ENCODE measurements at regions not wholly inside any gene's neighbourhood (a gene's known extent, or its start where the extent isn't known, plus 50 kb on each side); places are given as distances from the start of the nearest gene placed in this dataset.

GRCh38 chr11:104661901-104662300 lies 236.4 kb downstream of the CASP12 start:
- in situ Hi-C loops (cut with HindIII; ENCODE audit: low sequenced_read_pairs), result no loop called here

- in situ Hi-C loops (cut with HindIII; ENCODE audit: low sequenced_read_pairs), result no loop called here
Observed at GRCh38 chr11:104661471-104661870, 236.8 kb downstream of the CASP12 start.

- in situ Hi-C loops (cut with HindIII; ENCODE audit: low sequenced_read_pairs), result no loop called here
Observed at GRCh38 chr11:104658177-104658576, 240.1 kb downstream of the CASP12 start.

- in situ Hi-C loops (cut with HindIII; ENCODE audit: low sequenced_read_pairs), result no loop called here
Observed at GRCh38 chr11:104657083-104657482, 241.2 kb downstream of the CASP12 start.

- in situ Hi-C loops (cut with HindIII; ENCODE audit: low sequenced_read_pairs), result no loop called here
Observed at GRCh38 chr11:104655066-104655465, 243.2 kb downstream of the CASP12 start.

- in situ Hi-C loops (cut with HindIII; ENCODE audit: low sequenced_read_pairs), result no loop called here
Observed at GRCh38 chr11:104654181-104654813, 244.0 kb downstream of the CASP12 start.

- in situ Hi-C loops (cut with HindIII; ENCODE audit: low sequenced_read_pairs), result no loop called here
Observed at GRCh38 chr11:104653407-104653806, 244.9 kb downstream of the CASP12 start.

GRCh38 chr11:104652996-104653395 lies 245.3 kb downstream of the CASP12 start:
- in situ Hi-C loops (cut with HindIII; ENCODE audit: low sequenced_read_pairs), result no loop called here

- in situ Hi-C loops (cut with HindIII; ENCODE audit: low sequenced_read_pairs), result no loop called here
Observed at GRCh38 chr11:104650234-104650633, 248.0 kb downstream of the CASP12 start.

- in situ Hi-C loops (cut with HindIII; ENCODE audit: low sequenced_read_pairs), result loop anchor here (5.0 kb wide), 1 partner anchor 38 kb away; no protein-coding TSS in a partner anchor
Observed at GRCh38 chr11:104649002-104649401, 249.3 kb downstream of the CASP12 start.

- in situ Hi-C loops (cut with HindIII; ENCODE audit: low sequenced_read_pairs), result loop anchor here (5.0 kb wide), 1 partner anchor 42 kb away; no protein-coding TSS in a partner anchor
Observed at GRCh38 chr11:104645261-104646222, 252.7 kb downstream of the CASP12 start.

GRCh38 chr11:104637662-104638170 lies 260.5 kb downstream of the CASP12 start:
- in situ Hi-C loops (cut with HindIII; ENCODE audit: low sequenced_read_pairs), result no loop called here

- in situ Hi-C loops (cut with HindIII; ENCODE audit: low sequenced_read_pairs), result no loop called here
Observed at GRCh38 chr11:104633226-104633625, 265.0 kb downstream of the CASP12 start.

GRCh38 chr11:104630352-104630751 lies 267.9 kb downstream of the CASP12 start:
- in situ Hi-C loops (cut with HindIII; ENCODE audit: low sequenced_read_pairs), result no loop called here

- in situ Hi-C loops (cut with HindIII; ENCODE audit: low sequenced_read_pairs), result no loop called here
Observed at GRCh38 chr11:104625246-104625645, 273.0 kb downstream of the CASP12 start.

GRCh38 chr11:104624021-104624420 lies 274.2 kb downstream of the CASP12 start:
- in situ Hi-C loops (cut with HindIII; ENCODE audit: low sequenced_read_pairs), result no loop called here

- in situ Hi-C loops (cut with HindIII; ENCODE audit: low sequenced_read_pairs), result no loop called here
Observed at GRCh38 chr11:104623518-104623917, 274.7 kb downstream of the CASP12 start.

GRCh38 chr11:104620991-104621390 lies 277.3 kb downstream of the CASP12 start:
- in situ Hi-C loops (cut with HindIII; ENCODE audit: low sequenced_read_pairs), result no loop called here

GRCh38 chr11:104619751-104620150 lies 278.5 kb downstream of the CASP12 start:
- in situ Hi-C loops (cut with HindIII; ENCODE audit: low sequenced_read_pairs), result no loop called here

- in situ Hi-C loops (cut with HindIII; ENCODE audit: low sequenced_read_pairs), result no loop called here
Observed at GRCh38 chr11:104618954-104619353, 279.3 kb downstream of the CASP12 start.

- in situ Hi-C loops (cut with HindIII; ENCODE audit: low sequenced_read_pairs), result no loop called here
Observed at GRCh38 chr11:104614961-104615360, 283.3 kb downstream of the CASP12 start.

All from endothelial cell of hepatic sinusoid (primary cell).